A549 (cell line): ENCODE measurements at regions not wholly inside any gene's neighbourhood (a gene's known extent, or its start where the extent isn't known, plus 50 kb on each side); places are given as distances from the start of the nearest gene placed in this dataset.

Source experiments
- CHD4 ChIP-seq: fragments of 200-600 bp; sonication (generic); IDR thresholded peaks from 2 replicates; pipeline ENCODE4 v1.6.1; 2016; ENCODE audit warnings: antibody characterized with exemption, mild to moderate bottlenecking, borderline replicate concordance
- CTCF ChIP-seq: fragments of >200 bp; sonication (Bioruptor Twin); formaldehyde crosslinking; IDR thresholded peaks from 3 replicates; pipeline ENCODE4 v1.5.1; 2016
- ELK1 ChIP-seq: fragments of 150-350 bp; IDR thresholded peaks from 2 replicates; pipeline ENCODE4 v1.6.1; 2014; ENCODE audit warnings: low read depth, mild to moderate bottlenecking, low read length
- EP300 ChIP-seq, 2 experiments: fragments of >200 bp; sonication (Bioruptor Twin); formaldehyde crosslinking; IDR thresholded peaks; 2 replicates in 1 of 2; 3 replicates in 1 of 2; pipeline ENCODE4 v1.6.1; 2016 to 2017
- ESRRA ChIP-seq: fragments of 150-350 bp; IDR thresholded peaks from 2 replicates; pipeline ENCODE4 v1.6.1; 2014; ENCODE audit warnings: mild to moderate bottlenecking, low read length, borderline replicate concordance
- HDAC2 ChIP-seq: fragments of 200-600 bp; sonication (generic); IDR thresholded peaks from 2 replicates; pipeline ENCODE4 v1.6.1; 2016
- JUNB ChIP-seq: fragments of >200 bp; sonication (Bioruptor Twin); formaldehyde crosslinking; IDR thresholded peaks from 2 replicates; pipeline ENCODE4 v1.6.1; 2016
- RNF2 ChIP-seq: fragments of 200-600 bp; sonication (generic); IDR thresholded peaks from 2 replicates; pipeline ENCODE4 v1.6.1; 2016; ENCODE audit warnings: low read depth, mild to moderate bottlenecking, antibody characterized with exemption, moderate library complexity, borderline replicate concordance
- ZSCAN20 ChIP-seq: fragments of 250-450 bp; sonication (Bioruptor Pico); IDR thresholded peaks from 2 replicates; pipeline ENCODE4 v1.8.0; 2022; ENCODE audit warnings: mild to moderate bottlenecking, moderate library complexity
- TF ChIP-seq, protein P1 (sequence below): fragments of 450-650 bp; IDR thresholded peaks from 2 replicates; pipeline ENCODE4 v1.6.1; 2014; ENCODE audit warnings: antibody characterized with exemption
- TF ChIP-seq, protein P2 (sequence below): fragments of 250-450 bp; sonication (Bioruptor Pico); IDR thresholded peaks from 2 replicates; pipeline ENCODE4 v1.5.0; 2021; ENCODE audit warnings: mild to moderate bottlenecking, moderate library complexity, borderline replicate concordance

DNA sequence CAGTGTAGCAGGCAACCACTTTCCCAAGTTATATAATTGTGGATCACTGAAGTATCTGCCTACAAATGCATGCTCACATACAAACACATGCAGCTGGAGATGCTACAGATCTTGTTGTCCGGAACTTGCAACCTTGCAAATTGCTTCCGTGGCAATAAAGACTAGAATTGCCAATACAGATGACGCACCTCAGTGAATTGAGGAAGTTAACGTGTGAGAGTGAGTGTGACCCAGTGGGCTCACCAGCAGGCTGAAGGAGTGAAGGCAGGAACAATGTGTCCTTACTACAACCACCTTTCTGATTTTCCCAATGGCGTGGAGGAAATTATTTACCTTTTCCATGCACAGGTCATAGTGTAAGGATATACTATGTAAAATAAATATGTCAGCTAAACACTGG, 89.4 kb upstream of the GRIP1 start:
- no peak for TF ChIP-seq CTCF
- TF ChIP-seq ELK1: no peak
- no peak for TF ChIP-seq RNF2
- no peak for TF ChIP-seq EP300 (IDR thresholded peaks at IDR 0.05)
- TF ChIP-seq HDAC2: no peak
- no peak for TF ChIP-seq CHD4
- no peak for TF ChIP-seq ESRRA
- no peak for TF ChIP-seq JUNB
- TF ChIP-seq, protein P1, sequence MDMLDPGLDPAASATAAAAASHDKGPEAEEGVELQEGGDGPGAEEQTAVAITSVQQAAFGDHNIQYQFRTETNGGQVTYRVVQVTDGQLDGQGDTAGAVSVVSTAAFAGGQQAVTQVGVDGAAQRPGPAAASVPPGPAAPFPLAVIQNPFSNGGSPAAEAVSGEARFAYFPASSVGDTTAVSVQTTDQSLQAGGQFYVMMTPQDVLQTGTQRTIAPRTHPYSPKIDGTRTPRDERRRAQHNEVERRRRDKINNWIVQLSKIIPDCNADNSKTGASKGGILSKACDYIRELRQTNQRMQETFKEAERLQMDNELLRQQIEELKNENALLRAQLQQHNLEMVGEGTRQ: no peak
- TF ChIP-seq, protein P2, sequence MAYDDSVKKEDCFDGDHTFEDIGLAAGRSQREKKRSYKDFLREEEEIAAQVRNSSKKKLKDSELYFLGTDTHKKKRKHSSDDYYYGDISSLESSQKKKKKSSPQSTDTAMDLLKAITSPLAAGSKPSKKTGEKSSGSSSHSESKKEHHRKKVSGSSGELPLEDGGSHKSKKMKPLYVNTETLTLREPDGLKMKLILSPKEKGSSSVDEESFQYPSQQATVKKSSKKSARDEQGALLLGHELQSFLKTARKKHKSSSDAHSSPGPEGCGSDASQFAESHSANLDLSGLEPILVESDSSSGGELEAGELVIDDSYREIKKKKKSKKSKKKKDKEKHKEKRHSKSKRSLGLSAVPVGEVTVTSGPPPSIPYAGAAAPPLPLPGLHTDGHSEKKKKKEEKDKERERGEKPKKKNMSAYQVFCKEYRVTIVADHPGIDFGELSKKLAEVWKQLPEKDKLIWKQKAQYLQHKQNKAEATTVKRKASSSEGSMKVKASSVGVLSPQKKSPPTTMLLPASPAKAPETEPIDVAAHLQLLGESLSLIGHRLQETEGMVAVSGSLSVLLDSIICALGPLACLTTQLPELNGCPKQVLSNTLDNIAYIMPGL: no peak
- no peak for TF ChIP-seq ZSCAN20 (CRISPR knock-in tag)
